HG02938 (cell line): ENCODE measurements at regions not wholly inside any gene's neighbourhood (a gene's known extent, or its start where the extent isn't known, plus 50 kb on each side); places are given as distances from the start of the nearest gene placed in this dataset.
"Not testable (repeated sequence)": the region's sequence is repeated elsewhere in the genome, so short reads cannot be mapped to it uniquely, and the experiment has no call there.

Experiments
- ATAC-seq: cut with Tn5 transposase; IDR thresholded peaks from one replicate; pipeline ENCODE4 v1.9.1; 2021; ENCODE audit warnings: mild to moderate bottlenecking, moderate library complexity; ENCODE audit not compliant: unreplicated experiment

DNA sequence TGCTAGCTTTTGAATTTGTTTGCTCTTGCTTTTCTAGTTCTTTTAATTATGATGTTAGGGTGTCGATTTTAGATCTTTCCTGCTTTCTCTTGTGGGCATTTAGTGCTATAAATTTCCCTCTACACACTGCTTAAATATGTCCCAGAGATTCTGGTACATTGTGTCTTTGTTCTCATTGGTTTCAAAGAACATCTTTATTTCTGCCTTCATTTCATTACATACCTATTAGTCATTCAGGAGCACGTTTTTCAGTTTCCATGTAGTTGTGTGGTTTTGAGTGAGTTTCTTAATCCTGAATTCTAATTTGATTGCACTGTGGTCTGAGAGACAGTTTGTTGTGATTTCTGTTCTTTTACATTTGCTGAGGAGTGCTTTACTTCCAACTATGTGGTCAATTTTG, 51.2 kb upstream of the MB21D2 start:
- ATAC-seq, result not testable (repeated sequence)

DNA sequence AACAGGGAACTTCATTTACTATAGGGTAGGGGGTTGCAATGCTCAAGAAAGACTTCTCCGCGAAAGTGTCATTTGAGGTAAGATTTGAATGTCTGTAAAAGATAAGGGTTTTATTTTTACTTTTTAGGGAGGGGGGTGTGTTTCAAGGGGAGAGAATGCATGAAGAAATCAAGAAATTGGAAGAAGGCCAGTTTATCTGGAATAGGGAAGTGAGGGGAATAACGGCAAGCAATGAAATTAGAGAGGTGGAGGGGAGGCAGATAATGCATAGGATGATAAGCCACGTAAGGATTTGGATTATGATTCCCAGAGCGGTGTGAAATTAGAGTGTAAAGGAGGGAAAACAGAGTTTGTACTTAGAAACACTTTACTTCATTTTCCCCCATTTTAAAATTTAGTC, 63.0 kb upstream of the MB21D2 start:
- no peak for ATAC-seq

- ATAC-seq, result no peak
These were observed 68.7 kb upstream of the MB21D2 start for GRCh38 chr3:192986379-192986778.

- no peak for ATAC-seq
These were observed 73.7 kb upstream of the MB21D2 start for GRCh38 chr3:192991356-192991755.

DNA sequence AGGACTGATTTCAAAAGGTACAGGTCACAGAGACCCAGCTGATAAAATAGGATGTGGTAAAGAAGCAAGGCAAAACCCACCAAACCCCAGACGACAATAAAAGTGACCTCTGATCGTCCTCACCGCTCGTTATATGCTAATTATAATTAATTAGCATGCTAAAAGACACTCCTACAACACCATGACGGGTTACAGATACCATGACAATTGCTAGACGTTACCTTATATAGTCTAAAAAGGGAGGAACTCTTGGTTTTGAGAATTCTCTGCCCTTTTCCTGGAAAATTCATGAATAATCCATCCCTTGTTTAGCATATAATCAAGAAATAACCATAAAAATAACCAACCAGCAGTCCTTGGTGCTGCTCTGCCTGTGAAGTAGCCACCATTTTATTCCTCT, 74.7 kb upstream of the MB21D2 start:
- no peak for ATAC-seq

- no peak for ATAC-seq
These were observed 75.8 kb upstream of the MB21D2 start for GRCh38 chr3:192993411-192993810.

GRCh38 chr3:193001113-193001512, 83.5 kb upstream of the MB21D2 start:
- not testable (repeated sequence) for ATAC-seq

DNA sequence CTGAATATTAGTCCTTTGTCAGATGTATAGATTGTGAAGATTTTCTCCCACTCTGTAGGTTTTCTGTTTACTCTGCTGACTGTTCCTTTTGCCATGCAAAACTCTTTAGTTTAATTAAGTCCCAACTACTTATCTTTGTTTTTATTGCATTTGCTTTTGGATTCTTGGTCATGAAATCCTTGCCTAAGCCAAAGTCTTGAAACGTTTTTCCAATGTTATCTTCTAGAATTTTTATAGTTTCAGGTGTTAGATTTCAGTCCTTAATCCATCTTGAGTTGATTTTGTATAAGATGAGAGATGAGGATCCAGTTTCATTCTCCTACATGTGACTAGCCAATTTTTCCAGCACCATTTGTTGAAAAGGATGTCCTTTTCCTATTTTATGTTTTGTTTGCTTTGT, 86.0 kb upstream of the MB21D2 start:
- ATAC-seq, result not testable (repeated sequence)

DNA sequence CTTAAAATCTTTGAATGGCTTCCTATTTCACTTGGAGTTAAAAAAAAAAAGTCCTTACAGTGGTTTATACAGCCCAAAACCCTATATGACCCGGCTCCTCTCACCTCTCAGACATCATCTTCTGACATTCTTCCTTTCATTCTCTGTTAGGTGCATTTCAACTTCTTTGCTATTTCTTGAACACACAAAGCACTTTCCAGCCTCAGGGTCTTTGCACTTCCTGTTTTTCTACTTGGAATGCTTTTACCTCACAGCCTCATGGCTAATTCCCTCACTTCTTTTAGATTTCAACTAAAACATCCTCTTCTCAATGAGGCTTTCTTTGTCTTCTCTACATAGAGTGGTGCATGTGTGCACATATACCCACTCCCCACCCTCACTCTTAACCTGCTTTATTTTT, 91.0 kb upstream of the MB21D2 start:
- no peak for ATAC-seq

GRCh38 chr3:193010191-193010590, 92.5 kb upstream of the MB21D2 start:
- no peak for ATAC-seq

DNA sequence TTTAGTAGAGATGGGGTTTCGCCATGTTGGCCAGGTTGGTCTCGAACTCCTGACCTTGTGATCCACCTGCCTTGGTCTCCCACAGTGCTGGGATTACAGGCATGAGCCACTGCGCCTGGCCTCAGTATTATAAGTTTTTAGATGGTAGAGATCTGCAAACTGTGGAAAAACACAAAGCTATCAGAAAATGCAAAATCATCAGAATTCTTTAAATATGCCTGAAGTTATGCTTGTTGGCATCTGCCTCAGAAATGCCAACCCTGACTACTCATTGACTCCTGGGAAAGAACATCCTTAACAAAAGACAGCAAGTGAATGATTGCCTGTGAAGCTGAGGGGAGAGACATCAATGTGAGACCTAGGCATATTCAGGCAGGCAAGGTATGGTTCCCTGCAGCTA, 94.3 kb upstream of the MB21D2 start:
- ATAC-seq, result no peak

- no peak for ATAC-seq
These were observed 97.2 kb upstream of the MB21D2 start for GRCh38 chr3:193014902-193015301.

DNA sequence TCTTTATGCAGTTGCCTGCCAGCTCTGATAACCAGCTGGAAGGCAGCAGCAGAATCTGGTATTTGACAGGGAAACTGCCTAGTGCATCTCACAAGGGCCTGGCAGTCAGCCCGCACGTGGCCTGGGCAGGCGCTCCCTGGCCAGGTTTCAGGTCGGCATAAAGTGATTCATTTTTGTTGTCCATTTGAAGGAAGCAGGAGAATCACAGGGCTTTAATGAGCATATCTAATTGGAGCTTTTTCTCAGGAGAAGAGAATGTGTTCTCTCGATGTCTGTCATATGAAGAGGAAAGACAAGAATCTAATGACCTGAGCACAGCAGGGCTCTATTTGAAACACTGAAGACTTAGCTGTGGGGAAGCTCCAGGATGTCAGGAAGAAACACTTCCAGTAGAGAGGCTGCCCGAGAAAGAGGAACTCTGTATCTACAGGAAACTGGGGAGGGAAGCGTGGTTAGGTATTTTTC, 98.8 kb upstream of the MB21D2 start:
- ATAC-seq, result no peak

- no peak for ATAC-seq
These were observed 103.9 kb upstream of the MB21D2 start for GRCh38 chr3:193021506-193022010.

DNA sequence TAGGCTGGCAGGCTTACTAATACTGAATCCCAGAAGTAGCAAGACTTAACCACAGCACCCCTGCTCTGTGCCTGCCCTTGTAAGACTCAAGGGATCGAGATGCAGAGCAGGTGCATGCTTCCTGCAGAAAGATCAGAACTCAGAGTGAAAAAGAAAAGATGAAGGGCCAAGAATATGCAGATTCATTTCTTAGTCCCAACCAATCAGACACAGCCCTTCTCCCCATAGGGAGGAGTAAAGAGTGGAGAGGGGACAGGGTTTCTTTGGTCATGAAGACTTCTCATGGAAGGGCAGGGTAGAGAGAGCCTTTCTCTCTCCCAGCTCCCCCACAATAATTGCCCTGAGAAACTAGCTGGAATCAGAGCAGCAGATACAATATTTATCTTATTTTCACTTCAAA, 105.6 kb upstream of the MB21D2 start:
- no peak for ATAC-seq

DNA sequence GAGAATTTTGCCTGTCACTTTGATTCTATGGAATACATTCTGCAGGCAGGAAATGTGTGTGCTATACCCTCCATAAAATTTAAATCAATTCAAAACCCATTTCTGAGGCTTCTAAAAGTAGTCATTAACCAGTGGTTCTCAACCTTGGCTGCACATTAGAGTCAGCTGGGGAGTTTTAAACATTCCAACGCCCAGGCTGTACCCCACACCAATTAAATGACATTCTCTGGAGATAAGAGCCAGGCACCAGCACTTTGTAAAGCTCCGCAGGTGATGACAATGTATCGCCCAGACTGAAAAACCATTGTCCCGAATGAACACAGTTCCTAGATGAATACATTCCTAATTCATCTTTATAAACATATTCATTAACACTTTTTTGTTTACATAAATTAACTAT, 110.6 kb upstream of the MB21D2 start:
- no peak for ATAC-seq

DNA sequence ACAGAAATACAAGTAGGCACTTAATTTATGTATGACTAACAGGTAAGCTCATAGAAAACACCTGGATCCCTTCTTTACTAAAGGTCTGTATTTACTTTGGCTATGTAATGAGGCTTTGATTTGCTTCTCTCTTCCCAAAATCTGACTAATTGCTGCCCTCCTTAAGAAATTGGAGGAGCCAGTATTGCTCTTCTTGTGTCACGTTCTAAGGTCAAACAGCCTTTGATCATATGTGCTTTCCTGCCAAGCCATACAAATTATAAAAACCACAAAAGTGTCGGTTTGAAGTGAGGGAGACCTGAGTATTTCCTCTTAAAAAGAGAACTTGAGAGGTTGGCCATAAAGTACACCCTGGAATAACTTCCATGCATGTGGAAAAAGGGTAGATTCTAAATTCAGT, 112.1 kb upstream of the MB21D2 start:
- no peak for ATAC-seq

GRCh38 chr3:193030276-193030675, 112.6 kb upstream of the MB21D2 start:
- no peak for ATAC-seq

- no peak for ATAC-seq
These were observed 114.3 kb upstream of the MB21D2 start for GRCh38 chr3:193031911-193032310.

DNA sequence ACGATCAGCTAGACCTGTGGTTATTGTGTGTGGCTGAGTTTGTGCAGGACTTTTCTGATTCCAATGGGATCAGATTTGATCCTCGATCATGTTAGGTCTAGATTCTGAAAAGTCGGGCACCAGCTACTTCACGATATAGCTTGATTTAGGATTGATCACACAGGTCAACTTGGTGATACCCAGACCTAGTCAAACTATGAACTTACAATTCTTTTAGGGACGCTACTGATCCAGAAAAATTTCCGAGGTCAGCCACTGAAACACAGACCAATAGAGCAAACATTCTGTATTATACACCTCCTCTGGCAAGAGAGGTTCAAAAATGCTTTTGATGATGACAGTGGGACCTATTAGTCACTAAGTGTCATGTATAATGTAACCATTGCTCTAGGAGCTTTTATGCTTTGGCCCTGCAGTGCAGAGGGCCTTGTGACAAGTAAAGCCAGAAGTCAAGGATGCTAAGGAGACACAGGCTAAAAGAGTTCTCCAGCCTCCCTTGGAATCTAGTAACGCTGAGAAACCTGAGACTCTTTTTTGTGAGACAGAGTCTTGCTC, 115.6 kb upstream of the MB21D2 start:
- ATAC-seq, result no peak

- ATAC-seq, result not testable (repeated sequence)
These were observed 120.2 kb upstream of the MB21D2 start for GRCh38 chr3:193037828-193038227.

- ATAC-seq, result no peak
These were observed 121.4 kb upstream of the MB21D2 start for GRCh38 chr3:193039058-193039457.
